Neural progenitor cell (in vitro differentiated cells): ENCODE measurements at regions not wholly inside any gene's neighbourhood (a gene's known extent, or its start where the extent isn't known, plus 50 kb on each side); places are given as distances from the start of the nearest gene placed in this dataset.

Experiments
- DNase-seq: peaks from one replicate; pipeline ENCODE4 v3.0.0-alpha.2; 2016; ENCODE audit warnings: low spot score
- H2AFZ ChIP-seq: fragments of 200-600 bp; sonication (generic); replicated peaks from 2 replicates; pipeline ENCODE4 v1.6.1; 2016; ENCODE audit warnings: antibody characterized with exemption
- H3F3A ChIP-seq: fragments of 200-600 bp; sonication (generic); 2 replicates; pipeline ENCODE4 v1.6.1; 2016; ENCODE audit warnings: antibody characterized with exemption, low read depth
- H3K27ac ChIP-seq: fragments of 200-600 bp; sonication (generic); 2 replicates; pipeline ENCODE4 v1.5.1; 2016; ENCODE audit warnings: mild to moderate bottlenecking
- H3K27me3 ChIP-seq: fragments of 200-600 bp; sonication (generic); 2 replicates; pipeline ENCODE4 v1.6.1; 2016; ENCODE audit warnings: mild to moderate bottlenecking, moderate library complexity
- H3K36me3 ChIP-seq: fragments of 200-600 bp; sonication (generic); 2 replicates; pipeline ENCODE4 v1.5.1; 2016
- H3K4me1 ChIP-seq: fragments of 200-600 bp; sonication (generic); 2 replicates; pipeline ENCODE4 v1.6.1; 2016; ENCODE audit warnings: mixed run types
- H3K4me2 ChIP-seq: fragments of 200-600 bp; sonication (generic); 2 replicates; pipeline ENCODE4 v1.6.1; 2016
- H3K4me3 ChIP-seq: fragments of 200-600 bp; sonication (generic); 2 replicates; pipeline ENCODE4 v1.5.1; 2016
- H3K79me2 ChIP-seq: fragments of 200-600 bp; sonication (generic); 2 replicates; pipeline ENCODE4 v1.6.1; 2016; ENCODE audit warnings: low read depth
- H3K9ac ChIP-seq: fragments of 200-600 bp; sonication (generic); 2 replicates; pipeline ENCODE4 v1.6.1; 2016
- H3K9me3 ChIP-seq: fragments of 200-600 bp; sonication (generic); 2 replicates; pipeline ENCODE4 v1.5.1; 2016; ENCODE audit warnings: low read depth
- H4K20me1 ChIP-seq: fragments of 200-600 bp; sonication (generic); 2 replicates; pipeline ENCODE4 v1.6.1; 2016; ENCODE audit warnings: low read depth
- H3K27ac Mint-ChIP-seq: 3 replicates; pipeline ENCODE4 v1.8.0; 2021; ENCODE audit warnings: mixed read lengths
- H3K27me3 Mint-ChIP-seq: 2 replicates; pipeline ENCODE4 v1.8.0; 2022; ENCODE audit warnings: low read depth, mild to moderate bottlenecking, inconsistent platforms, moderate library complexity, mixed read lengths; ENCODE audit not compliant: insufficient read depth
- H3K36me3 Mint-ChIP-seq: 3 replicates; pipeline ENCODE4 v1.8.0; 2021; ENCODE audit warnings: mixed read lengths
- H3K4me1 Mint-ChIP-seq: 3 replicates; pipeline ENCODE4 v1.8.0; 2021; ENCODE audit warnings: mixed read lengths
- H3K4me3 Mint-ChIP-seq: 3 replicates; pipeline ENCODE4 v1.8.0; 2021; ENCODE audit warnings: mild to moderate bottlenecking, moderate library complexity, mixed read lengths
- H3K9me3 Mint-ChIP-seq: 3 replicates; pipeline ENCODE4 v1.8.0; 2020; ENCODE audit warnings: mixed read lengths
- CTCF ChIP-seq: fragments of 200-600 bp; sonication (generic); IDR thresholded peaks from 2 replicates; pipeline ENCODE4 v1.5.1; 2017; ENCODE audit warnings: antibody characterized with exemption, mild to moderate bottlenecking
- EZH2 ChIP-seq: fragments of 200-600 bp; sonication (generic); IDR thresholded peaks from 2 replicates; pipeline ENCODE4 v1.6.1; 2017; ENCODE audit warnings: antibody characterized with exemption, mild to moderate bottlenecking, moderate library complexity
- EZH2phosphoT487 ChIP-seq: fragments of 200-600 bp; sonication (generic); IDR thresholded peaks from 2 replicates; pipeline ENCODE4 v1.6.1; 2017; ENCODE audit warnings: antibody characterized with exemption

GRCh38 chr22:49021926-49022815 lies 805.5 kb downstream of the BRD1 start:
- Histone ChIP-seq H3K79me2 (no peaks in the 10 kb centered on the region), H3K9me3 (no peaks in the 10 kb centered on the region), H2AFZ (no peak overlapping the region), H4K20me1 (no peaks in the 10 kb centered on the region), H3K4me2 (no peak overlapping the region), H3K36me3 (no peaks in the 10 kb centered on the region), H3K27ac (no peak overlapping the region), H3K4me3 (no peak overlapping the region), H3K27me3 (no peaks in the 10 kb centered on the region), H3K9ac (no peak overlapping the region), H3F3A (no peaks in the 10 kb centered on the region), H3K4me1 (no peaks in the 10 kb centered on the region)
- H3K27ac Mint-ChIP-seq = no peak overlapping the region
- no peak overlapping the region for H3K4me3 Mint-ChIP-seq
- H3K36me3 Mint-ChIP-seq = no peaks in the 10 kb centered on the region
- TF ChIP-seq EZH2phosphoT487 (no peak), EZH2 (no peak), CTCF (no peak)
- no peak for DNase-seq
- H3K4me1 Mint-ChIP-seq = peaks cover 2% of the 10 kb centered on the region
- H3K27me3 Mint-ChIP-seq = peaks cover 8% of the 10 kb centered on the region
- H3K9me3 Mint-ChIP-seq = no peaks in the 10 kb centered on the region

GRCh38 chr22:49021131-49021925 lies 806.3 kb downstream of the BRD1 start:
- H3K36me3 Mint-ChIP-seq = no peaks in the 10 kb centered on the region
- H3K27ac ChIP-seq = no peak overlapping the region
- H3K4me1 ChIP-seq = no peaks in the 10 kb centered on the region
- H3K36me3 ChIP-seq = no peaks in the 10 kb centered on the region
- no peak overlapping the region for H3K9ac ChIP-seq
- no peak for DNase-seq
- peaks cover under 1% of the 10 kb centered on the region for H3K4me1 Mint-ChIP-seq
- H3K4me3 Mint-ChIP-seq = no peak overlapping the region
- no peak overlapping the region for H2AFZ ChIP-seq
- H3K27me3 ChIP-seq = no peaks in the 10 kb centered on the region
- H3K27me3 Mint-ChIP-seq = peaks cover 8% of the 10 kb centered on the region
- H3K79me2 ChIP-seq = no peaks in the 10 kb centered on the region
- no peaks in the 10 kb centered on the region for H3F3A ChIP-seq
- no peak overlapping the region for H3K4me2 ChIP-seq
- H3K4me3 ChIP-seq = no peak overlapping the region
- no peak overlapping the region for H3K27ac Mint-ChIP-seq
- no peaks in the 10 kb centered on the region for H3K9me3 Mint-ChIP-seq
- no peaks in the 10 kb centered on the region for H4K20me1 ChIP-seq
- TF ChIP-seq CTCF (no peak), EZH2phosphoT487 (no peak), EZH2 (no peak)
- H3K9me3 ChIP-seq = no peaks in the 10 kb centered on the region

GRCh38 chr22:49019737-49020713 lies 807.6 kb downstream of the BRD1 start:
- no peaks in the 10 kb centered on the region for H3K79me2 ChIP-seq
- Mint-ChIP-seq H3K27me3 (peaks cover 2% of the 10 kb centered on the region), H3K4me1 (peaks cover 7% of the 10 kb centered on the region), H3K36me3 (no peaks in the 10 kb centered on the region), H3K4me3 (no peak overlapping the region), H3K27ac (no peak overlapping the region), H3K9me3 (no peaks in the 10 kb centered on the region)
- no peak overlapping the region for H3K4me3 ChIP-seq
- H3F3A ChIP-seq = no peaks in the 10 kb centered on the region
- TF ChIP-seq CTCF (no peak), EZH2 (no peak), EZH2phosphoT487 (no peak)
- H3K9ac ChIP-seq = no peak overlapping the region
- H3K9me3 ChIP-seq = no peaks in the 10 kb centered on the region
- H3K36me3 ChIP-seq = no peaks in the 10 kb centered on the region
- H3K4me1 ChIP-seq = no peaks in the 10 kb centered on the region
- H3K27ac ChIP-seq = no peak overlapping the region
- no peaks in the 10 kb centered on the region for H4K20me1 ChIP-seq
- no peaks in the 10 kb centered on the region for H3K27me3 ChIP-seq
- no peak overlapping the region for H2AFZ ChIP-seq
- no peak for DNase-seq
- no peak overlapping the region for H3K4me2 ChIP-seq
